IMR-90 (cell line): ENCODE measurements at regions not wholly inside any gene's neighbourhood (a gene's known extent, or its start where the extent isn't known, plus 50 kb on each side); places are given as distances from the start of the nearest gene placed in this dataset.

Experiments used
- ATAC-seq: fragments of 200-7000 bp; cut with Tn5 transposase; 2 replicates; pipeline ENCODE4 v1.9.1; 2020; ENCODE audit warnings: low read depth, mild to moderate bottlenecking, moderate library complexity
- BruUV-seq: library from RNA; stranded (reverse); fragments of 400-500 nt; replicated peaks from 2 replicates; lab custom pipeline; 2021; lab: Mats Ljungman, UMichigan
- CTCF ChIA-PET: fragments of 300-600 bp; formaldehyde crosslinking; extraction: SDS; loops from one replicate; lab custom pipeline; 2021; ENCODE audit warnings: antibody characterized with exemption; lab: Yijun Ruan, JAX
- POLR2A ChIA-PET: fragments of 300-600 bp; sonication (Branson Sonifier 250); formaldehyde crosslinking; loops from one replicate; lab custom pipeline; 2022; ENCODE audit warnings: antibody characterized with exemption; ENCODE audit not compliant: unreplicated experiment; lab: Charles Lee
- DNase-seq: peaks from one replicate; pipeline ENCODE4 v3.0.0; 2013
- H2AFZ ChIP-seq: replicated peaks from 2 replicates; pipeline ENCODE3; 2013; ENCODE audit warnings: low read length, mild to moderate bottlenecking; ENCODE audit not compliant: poor library complexity
- H2AK5ac ChIP-seq: 2 replicates; pipeline ENCODE4 v1.6.1; 2013; ENCODE audit warnings: low read depth, low read length, inconsistent platforms
- H2AK9ac ChIP-seq: replicated peaks from 2 replicates; pipeline ENCODE3; 2013; ENCODE audit warnings: mild to moderate bottlenecking, low read depth, low read length, moderate library complexity; ENCODE audit not compliant: poor library complexity
- H2BK120ac ChIP-seq: 2 replicates; pipeline ENCODE4 v1.6.1; 2013; ENCODE audit warnings: low read depth, low read length, inconsistent platforms
- H2BK15ac ChIP-seq: 3 replicates; pipeline ENCODE4 v1.6.1; 2013; ENCODE audit warnings: low read depth, low read length, inconsistent platforms
- H2BK20ac ChIP-seq: 2 replicates; pipeline ENCODE4 v1.6.1; 2013; ENCODE audit warnings: low read depth, mild to moderate bottlenecking, inconsistent platforms, low read length, moderate library complexity
- H2BK5ac ChIP-seq: 2 replicates; pipeline ENCODE4 v1.6.1; 2013; ENCODE audit warnings: mild to moderate bottlenecking, low read depth, low read length, inconsistent platforms; ENCODE audit not compliant: poor library complexity, severe bottlenecking
- H3K14ac ChIP-seq: replicated peaks from 2 replicates; pipeline ENCODE4 v1.6.1; 2013; ENCODE audit warnings: low read depth, low read length, inconsistent platforms
- H3K18ac ChIP-seq: 2 replicates; pipeline ENCODE4 v1.6.1; 2013; ENCODE audit warnings: low read depth, low read length, control low read depth
- H3K23ac ChIP-seq: 2 replicates; pipeline ENCODE4 v1.6.1; 2013; ENCODE audit warnings: low read depth, low read length, inconsistent platforms
- H3K27ac ChIP-seq: 2 replicates; pipeline ENCODE4 v1.5.1; 2013; ENCODE audit warnings: mild to moderate bottlenecking, control low read depth, low read length; ENCODE audit not compliant: insufficient read depth
- H3K27me3 ChIP-seq: 2 replicates; pipeline ENCODE4 v1.6.1; 2013; ENCODE audit warnings: low read length; ENCODE audit not compliant: control insufficient read depth, insufficient read depth
- H3K36me3 ChIP-seq: 2 replicates; pipeline ENCODE4 v1.6.1; 2013; ENCODE audit warnings: low read length, mixed read lengths; ENCODE audit not compliant: control insufficient read depth, insufficient read depth
- H3K4ac ChIP-seq: 2 replicates; pipeline ENCODE4 v1.6.1; 2013; ENCODE audit warnings: low read depth, low read length, inconsistent platforms
- H3K4me1 ChIP-seq: 2 replicates; pipeline ENCODE4 v1.6.1; 2013; ENCODE audit warnings: low read length, mixed read lengths; ENCODE audit not compliant: control insufficient read depth, insufficient read depth
- H3K4me2 ChIP-seq: 2 replicates; pipeline ENCODE4 v1.6.1; 2013; ENCODE audit warnings: low read depth, mild to moderate bottlenecking, control low read depth, low read length, moderate library complexity
- H3K4me3 ChIP-seq: 2 replicates; pipeline ENCODE4 v1.5.1; 2013; ENCODE audit warnings: low read depth, mild to moderate bottlenecking, control low read depth, low read length, moderate library complexity; ENCODE audit not compliant: insufficient read depth
- H3K56ac ChIP-seq: 2 replicates; pipeline ENCODE4 v1.6.1; 2013; ENCODE audit warnings: low read length, inconsistent platforms; ENCODE audit not compliant: insufficient read depth; ENCODE audit errors: extremely low read depth
- H3K79me1 ChIP-seq, 2 experiments: 2 replicates each; pipeline ENCODE4 v1.6.1; 2013; ENCODE audit warnings: low read length in 2 of 2, inconsistent platforms in 1 of 2, low read depth in 1 of 2
- H3K9ac ChIP-seq: 2 replicates; pipeline ENCODE4 v1.6.1; 2013; ENCODE audit warnings: low read depth, low read length, control low read depth
- H3K9me1 ChIP-seq: 2 replicates; pipeline ENCODE4 v1.6.1; 2013; ENCODE audit warnings: low read length, inconsistent platforms; ENCODE audit not compliant: insufficient read depth
- H3K9me3 ChIP-seq: 2 replicates; pipeline ENCODE4 v1.6.1; 2013; ENCODE audit warnings: low read length; ENCODE audit not compliant: control insufficient read depth, insufficient read depth
- H4K20me1 ChIP-seq: 2 replicates; pipeline ENCODE4 v1.6.1; 2013; ENCODE audit warnings: low read length, inconsistent platforms; ENCODE audit not compliant: insufficient read depth
- H4K5ac ChIP-seq: 2 replicates; pipeline ENCODE4 v1.6.1; 2013; ENCODE audit warnings: mild to moderate bottlenecking, low read depth, low read length, control low read depth
- H4K8ac ChIP-seq, 2 experiments: 2 replicates each; pipeline ENCODE4 v1.6.1; 2013; ENCODE audit warnings: low read depth in 2 of 2, low read length in 2 of 2, control low read depth in 1 of 2, inconsistent platforms in 1 of 2
- H4K91ac ChIP-seq: 2 replicates; pipeline ENCODE4 v1.6.1; 2013; ENCODE audit warnings: low read depth, low read length, inconsistent platforms; ENCODE audit not compliant: insufficient read depth
- BHLHE40 ChIP-seq: fragments of 150-350 bp; IDR thresholded peaks from 2 replicates; pipeline ENCODE4 v1.6.1; 2016; ENCODE audit warnings: mild to moderate bottlenecking, low read depth, low read length
- CEBPB ChIP-seq: IDR thresholded peaks from 2 replicates; pipeline ENCODE4 v1.6.1; 2012; ENCODE audit warnings: low read depth, low read length, improper control_type of control experiment
- CHD1 ChIP-seq: IDR thresholded peaks from 2 replicates; pipeline ENCODE4 v1.6.1; 2012; ENCODE audit warnings: low read depth, low read length, improper control_type of control experiment
- CTCF ChIP-seq: conservative IDR thresholded peaks from 2 replicates; pipeline ENCODE4 v1.5.1; 2012; ENCODE audit warnings: mild to moderate bottlenecking, low read depth, low read length, improper control_type of control experiment
- ELK1 ChIP-seq: fragments of 150-350 bp; IDR thresholded peaks from 2 replicates; pipeline ENCODE4 v1.6.1; 2016; ENCODE audit warnings: low read depth, mild to moderate bottlenecking, low read length, moderate library complexity, borderline replicate concordance
- FOS ChIP-seq: fragments of 150-350 bp; IDR thresholded peaks from 2 replicates; pipeline ENCODE4 v1.6.1; 2016; ENCODE audit warnings: low read depth, low read length
- MAFK ChIP-seq: IDR thresholded peaks from 2 replicates; pipeline ENCODE4 v1.6.1; 2012; ENCODE audit warnings: low read depth, low read length, improper control_type of control experiment
- MAZ ChIP-seq: IDR thresholded peaks from 2 replicates; pipeline ENCODE4 v1.6.1; 2012; ENCODE audit warnings: low read depth, mild to moderate bottlenecking, low read length, improper control_type of control experiment, moderate library complexity, borderline replicate concordance
- MXI1 ChIP-seq: IDR thresholded peaks from 2 replicates; pipeline ENCODE4 v1.6.1; 2012; ENCODE audit warnings: low read depth, mild to moderate bottlenecking, low read length, moderate library complexity, borderline replicate concordance
- NFE2L2 ChIP-seq: fragments of 150-350 bp; IDR thresholded peaks from 2 replicates; pipeline ENCODE4 v1.6.1; 2016; ENCODE audit warnings: low read depth, mild to moderate bottlenecking, low read length
- POLR2A ChIP-seq: IDR thresholded peaks from 2 replicates; pipeline ENCODE4 v1.6.1; 2012; ENCODE audit warnings: mild to moderate bottlenecking, low read depth, low read length
- RAD21 ChIP-seq: IDR thresholded peaks from 2 replicates; pipeline ENCODE4 v1.6.1; 2012; ENCODE audit warnings: low read length, improper control_type of control experiment
- RCOR1 ChIP-seq: IDR thresholded peaks from 2 replicates; pipeline ENCODE4 v1.6.1; 2012; ENCODE audit warnings: mild to moderate bottlenecking, low read length, improper control_type of control experiment; ENCODE audit not compliant: insufficient replicate concordance
- RFX5 ChIP-seq: IDR thresholded peaks from 2 replicates; pipeline ENCODE4 v1.8.0; 2012; ENCODE audit warnings: low read depth, mild to moderate bottlenecking, low read length, moderate library complexity
- SMC3 ChIP-seq: fragments of 150-350 bp; IDR thresholded peaks from 2 replicates; pipeline ENCODE4 v1.6.1; 2016; ENCODE audit warnings: low read depth, mild to moderate bottlenecking, antibody characterized with exemption, low read length, moderate library complexity
- USF2 ChIP-seq: fragments of 150-350 bp; IDR thresholded peaks from 2 replicates; pipeline ENCODE4 v1.6.1; 2017; ENCODE audit warnings: mild to moderate bottlenecking, antibody characterized with exemption, low read length, low read depth
- WGBS, 2 experiments: methylation state at CpG; one replicate each; pipeline versions ENCODE4 v1.1.5 to v1.1.7; 2013; ENCODE audit warnings: missing lambda C conversion rate in 2 of 2; ENCODE audit not compliant: insufficient read length in 1 of 2; ENCODE audit errors: extremely low coverage in 2 of 2; 5-methylcytosine and 5-hydroxymethylcytosine counted together
- dilution Hi-C: fragments of 300-500 bp; cut with HindIII; formaldehyde crosslinking; loops from one replicate; pipeline ENCODE4 v1.14.3; 2018; ENCODE audit warnings: low sequenced_read_pairs; ENCODE audit not compliant: unreplicated experiment
- in situ Hi-C: fragments of 300-500 bp; cut with MboI; formaldehyde crosslinking; loops from 3 replicates; pipeline ENCODE4 v1.14.3; 2019; ENCODE audit warnings: low sequenced_read_pairs, inconsistent platforms, mixed read lengths
- intact Hi-C: fragments of 100-400 bp; cut with micrococcal nuclease; formaldehyde crosslinking; loops from 2 replicates; pipeline ENCODE4 v1.10.0; 2022

GRCh38 chr3:177350121-177350520 lies 152.8 kb upstream of the TBL1XR1 start:
- Histone ChIP-seq H4K91ac (no peak overlapping the region), H2BK15ac (peak overlapping the region; percentile 53; the same call in 2 of the 3 replicates), H3K27ac (peak overlapping the region; percentile 43; the same call in 1 of the 2 replicates), H3K4me2 (peak overlapping the region; percentile 1; the same call in 1 of the 2 replicates), H3K18ac (peak overlapping the region; percentile 76), H2BK20ac (0 out of 2 replicates have a peak overlapping the region, but pooled peaks have one; percentile 69), H3K56ac (no peak overlapping the region), H3K36me3 (no peaks in the 10 kb centered on the region), H2AK5ac (no peak overlapping the region), H2AK9ac (no peak overlapping the region), H2BK120ac (peak overlapping the region; percentile 54; the same call in 1 of the 2 replicates), H3K4me1 (peaks cover 11% of the 10 kb centered on the region), H4K20me1 (no peaks in the 10 kb centered on the region), H4K5ac (peak overlapping the region; percentile 75; the same call in 1 of the 2 replicates), H4K8ac (no peak overlapping the region; a peak in 1 of 4 replicates), H3K79me1 (no peaks in the 10 kb centered on the region; a peak in 1 of 4 replicates), H3K9me3 (no peaks in the 10 kb centered on the region), H3K27me3 (no peaks in the 10 kb centered on the region), H3K14ac (no peak overlapping the region), H3K4me3 (no peak overlapping the region), H3K9ac (no peak overlapping the region), H3K9me1 (peaks cover 5% of the 10 kb centered on the region), H3K4ac (peak overlapping the region; percentile 3; the same call in 1 of the 2 replicates), H3K23ac (no peak overlapping the region), H2AFZ (no peak overlapping the region), H2BK5ac (peak overlapping the region; percentile 78)
- WGBS, 2 experiments, result no CpG with 5 or more reads among the region's 2 CpGs
- TF ChIP-seq MAFK (no peak), RAD21 (no peak), SMC3 (no peak), CHD1 (no peak), USF2 (no peak), FOS (no peak), NFE2L2 (no peak), CTCF (no peak), MAZ (no peak), POLR2A (no peak), CEBPB (no peak), BHLHE40 (no peak), RFX5 (no peak), RCOR1 (no peak), ELK1 (no peak), MXI1 (no peak)
- intact Hi-C loops (no loop called here), dilution Hi-C loops (no loop called here), in situ Hi-C loops (loop anchor here (10.0 kb wide), 1 partner anchor 295 kb away; no protein-coding TSS in a partner anchor)
- POLR2A ChIA-PET, result no interaction called here
- BruUV-seq, result no TSS peak
- CTCF ChIA-PET, result interaction anchor here (1.2 kb wide), 1 partner anchor 121 kb away, joined by 4 read pairs; no protein-coding TSS in a partner anchor
- no peak for DNase-seq
- ATAC-seq, result no peak
